ENCODE measurements at regions not wholly inside any gene's neighbourhood (a gene's known extent, or its start where the extent isn't known, plus 50 kb on each side); places are given as distances from the start of the nearest gene placed in this dataset.

GRCh38 chr10:36048780-36049179 is 406.7 kb upstream of the FZD8 start:
- Histone ChIP-seq H4K20me1 (ENCODE audit: insufficient read depth, low read length) (no peaks in the 10 kb centered on the region), H3K79me2 (ENCODE audit: insufficient read depth, low read length) (no peaks in the 10 kb centered on the region), H3K4me1 (ENCODE audit: insufficient read depth, low read length) (no peaks in the 10 kb centered on the region), H3K27me3 (ENCODE audit: insufficient read depth, low read length) (no peaks in the 10 kb centered on the region), H3K4me3 (ENCODE audit: insufficient read depth, low read length) (no peak overlapping the region), H3K9me3 (ENCODE audit: low read depth, low read length) (no peaks in the 10 kb centered on the region), H3K36me3 (ENCODE audit: insufficient read depth, low read length) (no peaks in the 10 kb centered on the region), H3K4me2 (ENCODE audit: insufficient read depth, low read length) (no peak overlapping the region), H3K27ac (ENCODE audit: low read depth, low read length) (no peak overlapping the region), H2AFZ (ENCODE audit: low read length) (no peak overlapping the region)
- no peak for TF ChIP-seq CTCF (IDR thresholded peaks at IDR 0.05; ENCODE audit: extremely low read depth, low read depth, low read length)
- no peak for DNase-seq (ENCODE audit: insufficient read length, low spot score, missing footprints)

- Histone ChIP-seq H3K79me2 (ENCODE audit: insufficient read depth, low read length) (no peaks in the 10 kb centered on the region), H4K20me1 (ENCODE audit: insufficient read depth, low read length) (no peaks in the 10 kb centered on the region), H3K9me3 (ENCODE audit: low read depth, low read length) (no peaks in the 10 kb centered on the region), H3K27ac (ENCODE audit: low read depth, low read length) (no peak overlapping the region), H3K27me3 (ENCODE audit: insufficient read depth, low read length) (no peaks in the 10 kb centered on the region), H3K4me1 (ENCODE audit: insufficient read depth, low read length) (no peaks in the 10 kb centered on the region), H3K36me3 (ENCODE audit: insufficient read depth, low read length) (no peaks in the 10 kb centered on the region), H3K4me3 (ENCODE audit: insufficient read depth, low read length) (no peak overlapping the region), H2AFZ (ENCODE audit: low read length) (no peak overlapping the region), H3K4me2 (ENCODE audit: insufficient read depth, low read length) (no peak overlapping the region)
- no peak for TF ChIP-seq CTCF (IDR thresholded peaks at IDR 0.05; ENCODE audit: extremely low read depth, low read depth, low read length)
- DNase-seq (ENCODE audit: insufficient read length, low spot score, missing footprints) = peak; percentile 81
Measured at GRCh38 chr10:36048236-36048635, 406.1 kb upstream of the FZD8 start.

DNA sequence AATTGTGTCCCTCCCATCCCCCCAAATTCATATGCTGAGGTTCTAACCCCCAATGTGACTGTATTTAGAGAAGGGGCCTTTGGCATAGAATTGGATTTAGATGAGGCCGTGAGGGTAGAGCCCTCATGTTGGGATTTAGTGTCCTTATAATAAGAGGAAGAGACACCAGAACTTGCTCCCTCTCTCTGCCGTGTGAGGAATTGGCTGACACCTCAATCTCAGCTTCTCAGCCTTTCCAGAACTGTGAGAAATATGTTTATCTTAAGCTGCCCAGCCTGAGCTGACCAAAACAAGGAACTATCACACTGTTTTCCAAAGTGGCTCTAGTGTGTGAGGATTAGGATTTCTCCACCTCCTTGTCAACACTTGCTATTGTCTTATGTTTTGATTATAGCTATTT is 400.0 kb upstream of the FZD8 start:
- H3K4me1 ChIP-seq (ENCODE audit: insufficient read depth, low read length) = no peaks in the 10 kb centered on the region
- DNase-seq (ENCODE audit: insufficient read length, low spot score, missing footprints) = no peak

DNA sequence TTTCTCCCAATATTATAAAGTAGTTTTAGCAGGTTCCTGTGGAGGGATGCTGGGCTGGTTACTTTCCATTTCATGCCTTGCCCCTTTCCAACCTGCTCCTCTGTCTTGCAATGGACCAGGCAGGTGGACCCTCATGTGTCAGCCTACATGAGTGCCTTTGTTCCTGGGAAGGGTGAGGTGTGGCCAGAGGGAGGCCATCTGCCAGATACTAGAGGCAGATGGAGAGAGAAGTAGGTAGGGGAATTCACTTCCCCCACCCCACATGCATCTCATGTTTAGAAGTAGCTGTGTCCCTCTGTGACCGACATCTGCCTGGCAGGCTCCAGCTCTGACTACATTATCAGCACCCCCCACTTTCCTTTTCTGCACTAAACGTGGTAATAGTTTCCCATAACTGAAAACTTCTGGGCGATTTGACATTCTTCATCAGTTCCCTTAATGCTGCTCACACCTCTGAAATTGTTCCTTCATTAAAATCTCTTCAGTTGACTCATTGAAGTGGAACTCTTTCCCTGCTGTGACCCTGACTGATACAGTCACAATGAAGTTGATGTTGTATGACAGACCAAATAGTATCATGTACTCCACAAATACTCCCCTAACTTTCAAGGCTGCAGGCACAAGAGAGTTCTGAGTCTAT is 396.3 kb upstream of the FZD8 start:
- Histone ChIP-seq H3K27ac (ENCODE audit: low read depth, low read length) (no peak overlapping the region), H4K20me1 (ENCODE audit: insufficient read depth, low read length) (no peaks in the 10 kb centered on the region), H3K36me3 (ENCODE audit: insufficient read depth, low read length) (no peaks in the 10 kb centered on the region), H2AFZ (ENCODE audit: low read length) (no peak overlapping the region), H3K4me1 (ENCODE audit: insufficient read depth, low read length) (no peaks in the 10 kb centered on the region), H3K9me3 (ENCODE audit: low read depth, low read length) (no peaks in the 10 kb centered on the region), H3K4me2 (ENCODE audit: insufficient read depth, low read length) (no peak overlapping the region), H3K79me2 (ENCODE audit: insufficient read depth, low read length) (no peaks in the 10 kb centered on the region), H3K27me3 (ENCODE audit: insufficient read depth, low read length) (no peaks in the 10 kb centered on the region), H3K4me3 (ENCODE audit: insufficient read depth, low read length) (no peak overlapping the region)
- no peak for DNase-seq (ENCODE audit: insufficient read length, low spot score, missing footprints)
- TF ChIP-seq CTCF (IDR thresholded peaks at IDR 0.05; ENCODE audit: extremely low read depth, low read depth, low read length) = no peak

More for the DNA sequence above, 400.0 kb upstream of the FZD8 start:
- H4K20me1 ChIP-seq (ENCODE audit: insufficient read depth, low read length) = no peaks in the 10 kb centered on the region
- H3K9me3 ChIP-seq (ENCODE audit: low read depth, low read length) = no peaks in the 10 kb centered on the region
- no peak for TF ChIP-seq CTCF (IDR thresholded peaks at IDR 0.05; ENCODE audit: extremely low read depth, low read depth, low read length)
- H2AFZ ChIP-seq (ENCODE audit: low read length) = no peak overlapping the region
- H3K27me3 ChIP-seq (ENCODE audit: insufficient read depth, low read length) = no peaks in the 10 kb centered on the region
- H3K4me2 ChIP-seq (ENCODE audit: insufficient read depth, low read length) = no peak overlapping the region
- H3K36me3 ChIP-seq (ENCODE audit: insufficient read depth, low read length) = no peaks in the 10 kb centered on the region
- H3K27ac ChIP-seq (ENCODE audit: low read depth, low read length) = no peak overlapping the region
- H3K4me3 ChIP-seq (ENCODE audit: insufficient read depth, low read length) = no peak overlapping the region
- no peaks in the 10 kb centered on the region for H3K79me2 ChIP-seq (ENCODE audit: insufficient read depth, low read length)

Data from osteoblast (primary cell).